SK-N-SH (cell line): ENCODE measurements at regions not wholly inside any gene's neighbourhood (a gene's known extent, or its start where the extent isn't known, plus 50 kb on each side); places are given as distances from the start of the nearest gene placed in this dataset.

Experiments
- CTCF ChIA-PET: fragments of 300-600, 350-600 bp; formaldehyde crosslinking; extraction: SDS; loops from one replicate; lab custom pipeline; 2021; lab: Yijun Ruan, JAX
- POLR2A ChIA-PET: fragments of 350-600 bp; sonication (Branson Sonifier 250); formaldehyde crosslinking; extraction: SDS; loops from one replicate; lab custom pipeline; 2020; ENCODE audit warnings: antibody characterized with exemption, inconsistent platforms; lab: Yijun Ruan, JAX
- DNase-seq: peaks from one replicate; pipeline ENCODE4 v3.0.0; 2012
- H2AFZ ChIP-seq: fragments of 200-600 bp; sonication (generic); 2 replicates; pipeline ENCODE4 v1.8.1; 2016; ENCODE audit warnings: antibody characterized with exemption, mild to moderate bottlenecking, low read depth
- H3F3A ChIP-seq: fragments of 200-600 bp; sonication (generic); replicated peaks from 2 replicates; pipeline ENCODE3; 2016; ENCODE audit warnings: antibody characterized with exemption, mild to moderate bottlenecking; ENCODE audit not compliant: insufficient read depth
- H3K27ac ChIP-seq, 2 experiments: fragments of 200-500 bp in 1 of 2; fragments of 200-600 bp in 1 of 2; sonication (Bioruptor generic) in 1 of 2; sonication (generic), shearing (Covaris generic) in 1 of 2; 2 replicates each; pipeline versions ENCODE4 v1.5.1 to v1.6.1; 2014 to 2016; ENCODE audit warnings: low read depth in 2 of 2, inconsistent platforms in 1 of 2, low read length in 1 of 2, mild to moderate bottlenecking in 1 of 2, mixed read lengths in 1 of 2
- H3K27me3 ChIP-seq: fragments of 200-600 bp; sonication (generic), shearing (Covaris generic); 2 replicates; pipeline ENCODE4 v1.6.1; 2016; ENCODE audit warnings: mixed run types; ENCODE audit not compliant: insufficient read depth
- H3K36me3 ChIP-seq, 2 experiments: fragments of 200-500 bp in 1 of 2; fragments of 200-600 bp in 1 of 2; sonication (Bioruptor generic) in 1 of 2; sonication (generic) in 1 of 2; replicated peaks in 1 of 2; 2 replicates each; pipeline versions ENCODE3 to v1.5.1; 2014 to 2016; ENCODE audit warnings: low read length in 1 of 2, mild to moderate bottlenecking in 1 of 2; ENCODE audit not compliant: insufficient read depth in 2 of 2, control insufficient read depth in 1 of 2
- H3K4me1 ChIP-seq, 2 experiments: fragments of 200-500 bp in 1 of 2; fragments of 200-600 bp in 1 of 2; sonication (Bioruptor generic) in 1 of 2; sonication (generic), shearing (Covaris generic) in 1 of 2; 2 replicates each; pipeline versions ENCODE4 v1.5.1 to v1.6.1; 2014 to 2016; ENCODE audit warnings: low read depth in 1 of 2, low read length in 1 of 2, mixed run types in 1 of 2; ENCODE audit not compliant: insufficient read depth in 2 of 2, control insufficient read depth in 1 of 2
- H3K4me2 ChIP-seq: fragments of 200-600 bp; sonication (generic), shearing (Covaris generic); 2 replicates; pipeline ENCODE4 v1.6.1; 2017; ENCODE audit warnings: mixed run types
- H3K4me3 ChIP-seq, 2 experiments: fragments of 200-500 bp in 1 of 2; fragments of 200-600 bp in 1 of 2; sonication (Bioruptor generic) in 1 of 2; sonication (generic), shearing (Covaris generic) in 1 of 2; 2 replicates each; pipeline versions ENCODE4 v1.5.1 to v1.8.1; 2014 to 2016; ENCODE audit warnings: low read depth in 2 of 2, inconsistent platforms in 1 of 2, low read length in 1 of 2, mild to moderate bottlenecking in 1 of 2, mixed read lengths in 1 of 2, moderate library complexity in 1 of 2
- H3K79me2 ChIP-seq: fragments of 200-600 bp; sonication (generic); 2 replicates; pipeline ENCODE4 v1.8.1; 2017; ENCODE audit warnings: mild to moderate bottlenecking; ENCODE audit not compliant: insufficient read depth
- H3K9ac ChIP-seq: fragments of 200-600 bp; sonication (generic); 2 replicates; pipeline ENCODE4 v1.6.1; 2017; ENCODE audit warnings: mixed run types
- H3K9me2 ChIP-seq: fragments of 200-600 bp; sonication (generic); 2 replicates; pipeline ENCODE4 v1.6.1; 2017; ENCODE audit warnings: mixed run types
- H3K9me3 ChIP-seq: fragments of 200-600 bp; sonication (generic); 2 replicates; pipeline ENCODE4 v1.6.1; 2017; ENCODE audit warnings: mixed run types, mild to moderate bottlenecking, moderate library complexity
- H4K20me1 ChIP-seq: fragments of 200-600 bp; sonication (generic); 2 replicates; pipeline ENCODE4 v1.6.1; 2017; ENCODE audit warnings: mild to moderate bottlenecking, mixed run types; ENCODE audit not compliant: insufficient read depth
- CHD2 ChIP-seq: fragments of 150-350 bp; IDR thresholded peaks from 2 replicates; pipeline ENCODE4 v1.6.1; 2018; ENCODE audit warnings: low read length; ENCODE audit not compliant: partially characterized antibody
- ELF1 ChIP-seq: IDR thresholded peaks from 2 replicates; pipeline ENCODE4 v1.4.0; 2012
- FOSL2 ChIP-seq: IDR thresholded peaks from 2 replicates; pipeline ENCODE4 v1.4.0; 2012; ENCODE audit warnings: low read depth, mild to moderate bottlenecking, moderate library complexity, borderline replicate concordance
- FOXM1 ChIP-seq: IDR thresholded peaks from 2 replicates; pipeline ENCODE4 v1.4.0; 2012; ENCODE audit warnings: low read depth, mild to moderate bottlenecking
- GABPA ChIP-seq: IDR thresholded peaks from 2 replicates; pipeline ENCODE4 v1.4.0; 2012; ENCODE audit warnings: low read depth, mild to moderate bottlenecking
- JUND ChIP-seq: IDR thresholded peaks from 2 replicates; pipeline ENCODE4 v1.4.0; 2012
- MXI1 ChIP-seq: IDR thresholded peaks from 2 replicates; pipeline ENCODE4 v1.6.1; 2012; ENCODE audit warnings: mild to moderate bottlenecking, low read depth, low read length, improper control_type of control experiment
- NFIC ChIP-seq: IDR thresholded peaks from 2 replicates; pipeline ENCODE4 v1.4.0; 2012; ENCODE audit warnings: borderline replicate concordance
- NRF1 ChIP-seq: IDR thresholded peaks from 2 replicates; pipeline ENCODE4 v1.6.1; 2012; ENCODE audit warnings: low read depth, mild to moderate bottlenecking, low read length
- RAD21 ChIP-seq: IDR thresholded peaks from 2 replicates; pipeline ENCODE4 v1.6.1; 2012; ENCODE audit warnings: mild to moderate bottlenecking, low read length
- RCOR1 ChIP-seq: fragments of 150-350 bp; IDR thresholded peaks from 2 replicates; pipeline ENCODE4 v1.6.1; 2017; ENCODE audit warnings: antibody characterized with exemption, low read length
- RFX5 ChIP-seq: IDR thresholded peaks from 2 replicates; pipeline ENCODE4 v1.6.1; 2012; ENCODE audit warnings: mild to moderate bottlenecking, improper control_type of control experiment, low read length
- SIN3A ChIP-seq: IDR thresholded peaks from 2 replicates; pipeline ENCODE4 v1.6.1; 2012; ENCODE audit warnings: low read depth, mild to moderate bottlenecking, low read length, moderate library complexity, borderline replicate concordance
- SMC3 ChIP-seq: IDR thresholded peaks from 2 replicates; pipeline ENCODE4 v1.6.1; 2012; ENCODE audit warnings: low read depth, low read length, improper control_type of control experiment
- TAF1 ChIP-seq: IDR thresholded peaks from 2 replicates; pipeline ENCODE4 v1.6.1; 2012; ENCODE audit warnings: low read depth, mild to moderate bottlenecking, low read length, moderate library complexity, borderline replicate concordance
- TCF12 ChIP-seq: IDR thresholded peaks from 2 replicates; pipeline ENCODE4 v1.4.0; 2012
- WGBS: methylation state at CpG from one replicate; pipeline ENCODE4 v1.1.6; 2017; ENCODE audit warnings: low lambda C conversion rate; 5-methylcytosine and 5-hydroxymethylcytosine counted together
- TF ChIP-seq, protein P1 (sequence below): IDR thresholded peaks from 2 replicates; pipeline ENCODE4 v1.6.1; 2012; ENCODE audit warnings: mild to moderate bottlenecking, low read depth, low read length, moderate library complexity

DNA sequence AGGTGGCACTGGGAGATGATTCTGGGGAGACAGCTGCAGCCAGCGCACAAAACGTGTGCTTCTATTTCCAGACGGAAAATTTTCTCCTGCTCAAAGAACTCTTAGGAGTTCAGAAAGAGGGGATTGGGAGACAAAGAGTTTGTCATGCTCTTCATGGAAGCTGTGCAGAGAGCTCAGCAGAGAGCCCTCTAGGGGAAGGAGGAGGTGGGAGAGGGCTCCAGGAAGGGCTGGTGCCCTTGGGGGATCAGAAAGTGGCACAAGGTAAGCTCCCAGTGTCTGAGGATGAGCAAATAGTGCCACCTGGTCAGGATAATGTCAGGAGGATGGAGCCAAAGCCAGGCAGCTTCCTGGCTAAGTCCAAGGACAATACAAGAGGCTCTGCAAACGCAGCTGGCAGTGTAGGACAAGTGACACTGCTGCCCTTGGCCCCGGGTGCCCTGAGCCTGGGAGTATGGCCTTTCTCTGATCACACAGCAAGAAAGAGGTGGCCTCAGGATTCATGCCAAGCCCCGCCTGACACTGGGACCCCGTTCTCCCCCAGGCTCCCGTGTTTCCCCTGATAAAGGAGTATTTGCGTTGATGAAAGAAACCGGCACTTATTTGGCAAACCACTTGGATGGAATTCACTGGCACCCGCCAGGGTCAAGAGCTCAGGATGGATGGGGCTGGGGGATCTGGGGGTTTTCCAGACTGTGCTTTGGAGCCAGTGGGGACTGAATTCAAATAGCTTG is 254.0 kb downstream of the PTPRU start:
- Histone ChIP-seq H3K4me2 (no peak overlapping the region), H3K4me1 (peaks cover 0 to 8% of the 10 kb centered on the region in 2 experiments; a peak in 1 of 4 replicates), H3F3A (no peaks in the 10 kb centered on the region), H2AFZ (no peak overlapping the region), H3K9me2 (no peaks in the 10 kb centered on the region), H3K79me2 (no peaks in the 10 kb centered on the region), H3K27ac (peak overlapping the region in 1 of 2 experiments; percentile 36; a peak in 1 of 4 replicates), H3K36me3 (no peaks in the 10 kb centered on the region), H3K9ac (no peak overlapping the region), H3K9me3 (no peaks in the 10 kb centered on the region), H3K27me3 (no peaks in the 10 kb centered on the region), H3K4me3 (no peak overlapping the region), H4K20me1 (no peaks in the 10 kb centered on the region)
- no peak for TF ChIP-seq FOSL2
- peak; percentile 10; the same call in 1 of the 2 replicates for TF ChIP-seq SMC3
- no peak for TF ChIP-seq CHD2
- TF ChIP-seq RFX5, result no peak
- no peak for TF ChIP-seq JUND
- TF ChIP-seq GABPA, result no peak
- no peak for TF ChIP-seq NFIC
- TF ChIP-seq TAF1, result no peak
- no peak for TF ChIP-seq FOXM1
- peak; percentile 42 for TF ChIP-seq RAD21
- TF ChIP-seq SIN3A, result no peak
- no peak for TF ChIP-seq MXI1
- TF ChIP-seq, protein P1, sequence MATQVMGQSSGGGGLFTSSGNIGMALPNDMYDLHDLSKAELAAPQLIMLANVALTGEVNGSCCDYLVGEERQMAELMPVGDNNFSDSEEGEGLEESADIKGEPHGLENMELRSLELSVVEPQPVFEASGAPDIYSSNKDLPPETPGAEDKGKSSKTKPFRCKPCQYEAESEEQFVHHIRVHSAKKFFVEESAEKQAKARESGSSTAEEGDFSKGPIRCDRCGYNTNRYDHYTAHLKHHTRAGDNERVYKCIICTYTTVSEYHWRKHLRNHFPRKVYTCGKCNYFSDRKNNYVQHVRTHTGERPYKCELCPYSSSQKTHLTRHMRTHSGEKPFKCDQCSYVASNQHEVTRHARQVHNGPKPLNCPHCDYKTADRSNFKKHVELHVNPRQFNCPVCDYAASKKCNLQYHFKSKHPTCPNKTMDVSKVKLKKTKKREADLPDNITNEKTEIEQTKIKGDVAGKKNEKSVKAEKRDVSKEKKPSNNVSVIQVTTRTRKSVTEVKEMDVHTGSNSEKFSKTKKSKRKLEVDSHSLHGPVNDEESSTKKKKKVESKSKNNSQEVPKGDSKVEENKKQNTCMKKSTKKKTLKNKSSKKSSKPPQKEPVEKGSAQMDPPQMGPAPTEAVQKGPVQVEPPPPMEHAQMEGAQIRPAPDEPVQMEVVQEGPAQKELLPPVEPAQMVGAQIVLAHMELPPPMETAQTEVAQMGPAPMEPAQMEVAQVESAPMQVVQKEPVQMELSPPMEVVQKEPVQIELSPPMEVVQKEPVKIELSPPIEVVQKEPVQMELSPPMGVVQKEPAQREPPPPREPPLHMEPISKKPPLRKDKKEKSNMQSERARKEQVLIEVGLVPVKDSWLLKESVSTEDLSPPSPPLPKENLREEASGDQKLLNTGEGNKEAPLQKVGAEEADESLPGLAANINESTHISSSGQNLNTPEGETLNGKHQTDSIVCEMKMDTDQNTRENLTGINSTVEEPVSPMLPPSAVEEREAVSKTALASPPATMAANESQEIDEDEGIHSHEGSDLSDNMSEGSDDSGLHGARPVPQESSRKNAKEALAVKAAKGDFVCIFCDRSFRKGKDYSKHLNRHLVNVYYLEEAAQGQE, result no peak
- TF ChIP-seq RCOR1, result no peak
- TF ChIP-seq NRF1, result no peak
- TF ChIP-seq ELF1, result no peak
- no peak for TF ChIP-seq TCF12
- CTCF ChIA-PET, result interaction anchor here (0.6 to 1.3 kb wide), 3 partner anchors 13 to 1079 kb away, joined by 3 to 4 read pairs (median 3); no protein-coding TSS in a partner anchor
- POLR2A ChIA-PET, result interaction anchor here (1.0 kb wide), 2 partner anchors 16 to 18 kb away, joined by 3 read pairs; no protein-coding TSS in a partner anchor
- WGBS, result 45% methylated on average over 10 of the region's 11 CpGs
- peak; percentile 53 for DNase-seq
